ENCODE measurements at regions not wholly inside any gene's neighbourhood (a gene's known extent, or its start where the extent isn't known, plus 50 kb on each side); places are given as distances from the start of the nearest gene placed in this dataset.

DNA sequence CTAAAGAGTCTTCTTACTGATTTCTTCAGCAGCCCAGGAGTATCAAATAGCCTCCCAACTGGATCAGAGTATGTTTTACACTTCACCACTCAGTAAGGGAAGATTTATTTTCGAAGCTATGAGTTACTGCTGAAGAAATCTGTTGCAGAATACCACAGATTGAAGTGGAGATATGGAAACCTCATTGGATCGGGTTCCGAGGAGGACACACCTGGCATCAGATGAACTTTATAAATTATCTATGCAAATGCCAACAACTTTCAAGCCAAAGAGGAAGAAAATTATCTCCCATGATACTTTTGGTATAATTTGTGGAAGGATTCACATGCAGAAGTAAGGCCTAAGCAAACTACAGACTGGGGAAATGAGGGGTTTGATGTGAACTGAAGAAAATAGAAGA is 515.9 kb upstream of the NDST4 start:
- TF ChIP-seq CTCF (IDR thresholded peaks at IDR 0.05) (no peak), POLR2A (IDR thresholded peaks at IDR 0.05) (no peak), POLR2AphosphoS5 (IDR thresholded peaks at IDR 0.05) (no peak)

Measured in sigmoid colon (tissue), 4 donors.